ENCODE measurements at regions not wholly inside any gene's neighbourhood (a gene's known extent, or its start where the extent isn't known, plus 50 kb on each side); places are given as distances from the start of the nearest gene placed in this dataset.

DNA sequence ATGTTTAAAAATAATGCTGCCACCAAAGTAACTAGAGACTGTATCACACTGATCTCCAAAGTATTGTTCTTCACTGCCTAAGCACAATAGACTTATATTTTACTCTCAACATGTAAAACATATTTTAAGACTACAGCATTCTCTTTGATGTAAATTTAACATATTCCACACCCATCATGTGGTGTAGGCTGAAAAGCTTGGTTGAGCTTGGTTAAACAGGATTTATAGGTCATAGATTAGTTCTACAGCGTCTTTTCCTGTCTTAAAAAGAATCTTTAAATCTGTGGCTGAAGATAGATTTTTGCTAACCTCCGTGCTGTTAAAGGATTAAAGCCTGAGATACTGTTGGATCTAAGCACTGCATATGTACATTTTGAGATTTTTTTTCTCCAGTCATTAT, 379.9 kb downstream of the SH2D1A start:
- no peaks in the 10 kb centered on the region for H3K27me3 ChIP-seq (ENCODE audit: insufficient read depth, low read length, poor library complexity, severe bottlenecking)
- H3F3A ChIP-seq (ENCODE audit: low read depth): no peaks in the 10 kb centered on the region
- H3K9ac ChIP-seq (ENCODE audit: low read depth, low read length, poor library complexity, severe bottlenecking): no peak overlapping the region
- H3K4me3 ChIP-seq (ENCODE audit: low read length, poor library complexity, severe bottlenecking): no peak overlapping the region
- no peaks in the 10 kb centered on the region for H3K36me3 ChIP-seq (ENCODE audit: insufficient read depth, low read length)
- no peaks in the 10 kb centered on the region for H3K9me3 ChIP-seq (ENCODE audit: insufficient read depth, low read depth, low read length)
- no peak overlapping the region for H2AFZ ChIP-seq (ENCODE audit: low read length)
- H3K4me1 ChIP-seq (ENCODE audit: insufficient read depth, low read length, poor library complexity, severe bottlenecking): no peaks in the 10 kb centered on the region
- H3K4me2 ChIP-seq (ENCODE audit: low read depth, low read length, poor library complexity, severe bottlenecking): no peak overlapping the region
- no peaks in the 10 kb centered on the region for H3K79me2 ChIP-seq (ENCODE audit: insufficient read depth, low read length)
- no peak for TF ChIP-seq CTCF (conservative IDR thresholded peaks at IDR 0.05; ENCODE audit: low read length)
- no peak for TF ChIP-seq EZH2phosphoT487 (IDR thresholded peaks at IDR 0.05; ENCODE audit: borderline replicate concordance)
- no peaks in the 10 kb centered on the region for H4K20me1 ChIP-seq (ENCODE audit: insufficient read depth, low read length, poor library complexity, severe bottlenecking)
- H3K9me2 ChIP-seq (replicated peaks; ENCODE audit: low read depth, low read length): no peaks in the 10 kb centered on the region

DNA sequence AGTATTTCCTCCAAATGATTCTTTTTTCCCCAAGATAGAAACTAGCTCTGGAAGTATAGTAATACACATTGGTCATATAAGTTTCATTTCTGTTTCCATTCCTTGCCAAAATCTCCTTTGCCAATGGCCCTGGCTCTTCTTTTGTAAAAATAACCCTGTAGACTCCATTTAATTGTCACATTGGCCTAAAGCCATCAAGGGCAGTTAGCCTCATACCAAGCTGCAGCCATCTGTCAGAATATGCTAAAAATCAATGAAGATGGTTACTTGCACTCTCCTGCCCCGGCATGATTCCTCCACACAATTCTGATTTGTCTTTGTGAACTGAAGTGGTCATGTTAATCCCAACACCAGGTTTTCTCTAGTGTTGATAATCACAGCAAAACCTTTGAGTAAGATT, 380.5 kb downstream of the SH2D1A start:
- H3K9ac ChIP-seq (ENCODE audit: low read depth, low read length, poor library complexity, severe bottlenecking): no peak overlapping the region
- H3K9me3 ChIP-seq (ENCODE audit: insufficient read depth, low read depth, low read length): no peaks in the 10 kb centered on the region
- H3K36me3 ChIP-seq (ENCODE audit: insufficient read depth, low read length): no peaks in the 10 kb centered on the region
- H3K4me2 ChIP-seq (ENCODE audit: low read depth, low read length, poor library complexity, severe bottlenecking): no peak overlapping the region
- no peaks in the 10 kb centered on the region for H3K9me2 ChIP-seq (replicated peaks; ENCODE audit: low read depth, low read length)
- TF ChIP-seq CTCF (conservative IDR thresholded peaks at IDR 0.05; ENCODE audit: low read length) (no peak), EZH2phosphoT487 (IDR thresholded peaks at IDR 0.05; ENCODE audit: borderline replicate concordance) (no peak)
- H3K79me2 ChIP-seq (ENCODE audit: insufficient read depth, low read length): no peaks in the 10 kb centered on the region
- H4K20me1 ChIP-seq (ENCODE audit: insufficient read depth, low read length, poor library complexity, severe bottlenecking): no peaks in the 10 kb centered on the region
- H3K4me1 ChIP-seq (ENCODE audit: insufficient read depth, low read length, poor library complexity, severe bottlenecking): no peaks in the 10 kb centered on the region
- no peak overlapping the region for H2AFZ ChIP-seq (ENCODE audit: low read length)
- H3F3A ChIP-seq (ENCODE audit: low read depth): no peaks in the 10 kb centered on the region
- no peak overlapping the region for H3K4me3 ChIP-seq (ENCODE audit: low read length, poor library complexity, severe bottlenecking)
- H3K27me3 ChIP-seq (ENCODE audit: insufficient read depth, low read length, poor library complexity, severe bottlenecking): no peaks in the 10 kb centered on the region

- Histone ChIP-seq H3K4me2 (ENCODE audit: low read depth, low read length, poor library complexity, severe bottlenecking) (peak overlapping the region; percentile 31), H3K9ac (ENCODE audit: low read depth, low read length, poor library complexity, severe bottlenecking) (no peak overlapping the region), H3K9me3 (ENCODE audit: insufficient read depth, low read depth, low read length) (no peaks in the 10 kb centered on the region), H3K4me1 (ENCODE audit: insufficient read depth, low read length, poor library complexity, severe bottlenecking) (no peaks in the 10 kb centered on the region), H3K36me3 (ENCODE audit: insufficient read depth, low read length) (no peaks in the 10 kb centered on the region), H3F3A (ENCODE audit: low read depth) (no peaks in the 10 kb centered on the region), H3K79me2 (ENCODE audit: insufficient read depth, low read length) (no peaks in the 10 kb centered on the region), H2AFZ (ENCODE audit: low read length) (no peak overlapping the region), H3K4me3 (ENCODE audit: low read length, poor library complexity, severe bottlenecking) (no peak overlapping the region), H4K20me1 (ENCODE audit: insufficient read depth, low read length, poor library complexity, severe bottlenecking) (no peaks in the 10 kb centered on the region), H3K27me3 (ENCODE audit: insufficient read depth, low read length, poor library complexity, severe bottlenecking) (no peaks in the 10 kb centered on the region), H3K9me2 (replicated peaks; ENCODE audit: low read depth, low read length) (no peaks in the 10 kb centered on the region)
- TF ChIP-seq CTCF (conservative IDR thresholded peaks at IDR 0.05; ENCODE audit: low read length) (no peak), EZH2phosphoT487 (IDR thresholded peaks at IDR 0.05; ENCODE audit: borderline replicate concordance) (no peak)
Observed at GRCh38 chrX:124736553-124737270, 390.3 kb downstream of the SH2D1A start.
